ENCODE measurements at regions not wholly inside any gene's neighbourhood (a gene's known extent, or its start where the extent isn't known, plus 50 kb on each side); places are given as distances from the start of the nearest gene placed in this dataset.

- TF ChIP-seq CTCF (IDR thresholded peaks at IDR 0.05) (no peak), POLR2A (IDR thresholded peaks at IDR 0.05) (no peak), EP300 (IDR thresholded peaks at IDR 0.05) (no peak)
Measured at GRCh38 chrX:134181275-134181660, 55.7 kb upstream of the CCDC160 start.

Data from tibial nerve (tissue), 4 donors.